ENCODE measurements at regions not wholly inside any gene's neighbourhood (a gene's known extent, or its start where the extent isn't known, plus 50 kb on each side); places are given as distances from the start of the nearest gene placed in this dataset.

- TF ChIP-seq SP1 (IDR thresholded peaks at IDR 0.05) (no peak), ZNF384 (IDR thresholded peaks at IDR 0.05) (no peak), FOXA1 (IDR thresholded peaks at IDR 0.05) (no peak), ARNT (IDR thresholded peaks at IDR 0.05) (no peak)
These were observed 122.5 kb downstream of the TMEM26 start for GRCh38 chr10:61330669-61331068.
